GM06990 (cell line): ENCODE measurements at regions not wholly inside any gene's neighbourhood (a gene's known extent, or its start where the extent isn't known, plus 50 kb on each side); places are given as distances from the start of the nearest gene placed in this dataset.

Experiments used
- DNase-seq: peaks from one replicate; pipeline ENCODE4 v3.0.0-alpha.2; 2011; ENCODE audit not compliant: insufficient read length; ENCODE audit errors: extremely low read depth
- H3K27me3 ChIP-seq: replicated peaks from 2 replicates; pipeline ENCODE4 v1.6.0; 2011; ENCODE audit warnings: low read length; ENCODE audit not compliant: control insufficient read depth, insufficient read depth
- H3K36me3 ChIP-seq: 2 replicates; pipeline ENCODE4 v1.5.1; 2011; ENCODE audit warnings: low read length; ENCODE audit not compliant: control insufficient read depth, insufficient read depth
- H3K4me3 ChIP-seq: replicated peaks from 2 replicates; pipeline ENCODE4 v1.5.1; 2011; ENCODE audit warnings: low read depth, mild to moderate bottlenecking, control low read depth, low read length
- TF ChIP-seq, protein P1 (sequence below): IDR thresholded peaks from 2 replicates; pipeline ENCODE4 v1.5.1; 2011; ENCODE audit warnings: low read length, control low read depth, mild to moderate bottlenecking, inconsistent platforms; ENCODE audit not compliant: insufficient read depth, poor library complexity, severe bottlenecking

DNA sequence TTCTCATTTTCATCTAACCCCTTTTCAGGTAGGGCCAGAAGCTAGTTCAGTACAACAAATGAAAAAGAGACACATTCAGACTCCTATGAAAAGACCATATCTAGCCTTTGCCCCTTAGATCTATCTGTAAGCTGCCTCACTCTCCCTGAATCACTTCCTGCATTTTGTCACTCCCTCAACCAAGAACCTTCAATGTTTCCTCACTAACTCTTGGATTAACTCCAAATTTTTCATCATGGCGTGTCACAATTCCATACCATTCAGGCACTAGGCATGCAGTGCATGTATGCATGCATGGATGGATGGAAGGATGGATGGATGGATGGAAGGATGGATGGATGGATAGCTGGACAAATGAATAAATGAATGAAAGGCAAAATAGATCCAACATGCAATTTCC lies 356.9 kb downstream of the TNS1 start:
- H3K36me3 ChIP-seq, result no peaks in the 10 kb centered on the region
- TF ChIP-seq, protein P1, sequence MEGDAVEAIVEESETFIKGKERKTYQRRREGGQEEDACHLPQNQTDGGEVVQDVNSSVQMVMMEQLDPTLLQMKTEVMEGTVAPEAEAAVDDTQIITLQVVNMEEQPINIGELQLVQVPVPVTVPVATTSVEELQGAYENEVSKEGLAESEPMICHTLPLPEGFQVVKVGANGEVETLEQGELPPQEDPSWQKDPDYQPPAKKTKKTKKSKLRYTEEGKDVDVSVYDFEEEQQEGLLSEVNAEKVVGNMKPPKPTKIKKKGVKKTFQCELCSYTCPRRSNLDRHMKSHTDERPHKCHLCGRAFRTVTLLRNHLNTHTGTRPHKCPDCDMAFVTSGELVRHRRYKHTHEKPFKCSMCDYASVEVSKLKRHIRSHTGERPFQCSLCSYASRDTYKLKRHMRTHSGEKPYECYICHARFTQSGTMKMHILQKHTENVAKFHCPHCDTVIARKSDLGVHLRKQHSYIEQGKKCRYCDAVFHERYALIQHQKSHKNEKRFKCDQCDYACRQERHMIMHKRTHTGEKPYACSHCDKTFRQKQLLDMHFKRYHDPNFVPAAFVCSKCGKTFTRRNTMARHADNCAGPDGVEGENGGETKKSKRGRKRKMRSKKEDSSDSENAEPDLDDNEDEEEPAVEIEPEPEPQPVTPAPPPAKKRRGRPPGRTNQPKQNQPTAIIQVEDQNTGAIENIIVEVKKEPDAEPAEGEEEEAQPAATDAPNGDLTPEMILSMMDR, result no peak
- DNase-seq, result no peak
- no peak overlapping the region for H3K4me3 ChIP-seq
- H3K27me3 ChIP-seq, result no peaks in the 10 kb centered on the region

DNA sequence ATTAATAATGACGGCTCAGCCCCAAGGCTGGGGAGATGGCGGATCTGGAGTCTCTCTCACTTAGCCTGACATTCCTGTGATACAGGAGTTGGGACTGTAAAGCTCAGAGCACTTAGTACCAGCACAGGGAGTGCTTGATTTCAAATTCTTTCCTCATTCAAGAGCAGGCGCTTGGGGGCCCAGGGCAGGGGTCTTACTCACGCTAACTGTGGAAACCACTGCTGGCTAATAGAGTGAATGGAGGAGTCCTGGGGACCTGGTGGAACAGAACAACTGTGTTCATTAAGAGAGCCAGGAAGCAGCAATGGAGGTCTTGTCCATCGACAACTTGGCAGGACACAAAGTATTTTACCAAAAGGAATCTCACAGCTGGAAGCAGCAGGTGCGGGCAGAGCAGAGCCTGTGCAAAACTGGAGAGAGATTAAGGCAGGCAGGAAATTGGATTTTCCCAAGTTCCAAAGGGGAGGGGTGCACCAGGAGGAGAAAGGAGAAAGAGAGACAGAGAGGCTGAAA lies 358.9 kb downstream of the TNS1 start:
- Histone ChIP-seq H3K27me3 (no peaks in the 10 kb centered on the region; the same call in 1 of the 2 replicates), H3K4me3 (no peak overlapping the region), H3K36me3 (no peaks in the 10 kb centered on the region)
- TF ChIP-seq, protein P1, result no peak
- no peak for DNase-seq

DNA sequence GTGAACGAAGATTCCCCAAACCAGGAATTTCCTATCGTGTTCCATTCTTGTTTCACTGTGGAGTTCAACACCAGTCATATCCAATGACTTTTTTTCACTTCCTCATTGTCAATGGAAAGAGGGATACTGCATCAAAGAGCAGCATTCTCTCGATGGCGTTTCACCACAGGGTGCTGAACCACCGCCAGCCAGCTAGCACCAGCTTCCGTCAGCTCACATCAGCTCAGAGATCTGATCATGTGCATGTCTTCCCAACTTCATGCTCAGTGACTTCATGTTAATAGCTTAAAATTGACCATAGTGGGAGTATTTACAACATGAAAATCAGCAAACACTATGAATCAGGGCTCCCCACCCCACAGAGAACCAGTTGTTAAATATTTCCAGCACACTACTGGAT lies 359.9 kb downstream of the TNS1 start:
- TF ChIP-seq, protein P1, result no peak
- Histone ChIP-seq H3K4me3 (no peak overlapping the region), H3K36me3 (no peaks in the 10 kb centered on the region), H3K27me3 (no peaks in the 10 kb centered on the region; the same call in 1 of the 2 replicates)
- DNase-seq, result no peak

DNA sequence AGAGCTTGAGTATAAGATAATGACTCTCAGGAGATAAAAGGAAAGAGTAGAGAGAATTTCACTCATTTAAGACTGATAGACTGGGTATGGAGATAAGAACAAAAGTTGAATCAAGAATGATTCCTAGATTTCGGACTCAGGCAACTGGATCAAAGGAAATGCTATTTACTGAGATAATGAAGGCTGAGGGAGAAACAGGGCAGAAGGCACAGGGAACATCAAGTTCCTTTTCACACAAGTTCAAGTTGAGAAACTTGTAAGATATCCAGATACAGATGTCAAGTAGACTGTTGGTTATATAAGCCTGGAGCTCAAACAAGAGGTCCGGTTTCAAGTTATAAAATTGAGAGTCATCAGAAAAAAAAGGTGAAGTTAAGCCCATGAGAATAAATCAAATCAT lies 360.8 kb downstream of the TNS1 start:
- DNase-seq, result no peak
- TF ChIP-seq, protein P1, result no peak
- H3K27me3 ChIP-seq, result no peaks in the 10 kb centered on the region; the same call in 1 of the 2 replicates
- H3K36me3 ChIP-seq, result no peaks in the 10 kb centered on the region
- no peak overlapping the region for H3K4me3 ChIP-seq

DNA sequence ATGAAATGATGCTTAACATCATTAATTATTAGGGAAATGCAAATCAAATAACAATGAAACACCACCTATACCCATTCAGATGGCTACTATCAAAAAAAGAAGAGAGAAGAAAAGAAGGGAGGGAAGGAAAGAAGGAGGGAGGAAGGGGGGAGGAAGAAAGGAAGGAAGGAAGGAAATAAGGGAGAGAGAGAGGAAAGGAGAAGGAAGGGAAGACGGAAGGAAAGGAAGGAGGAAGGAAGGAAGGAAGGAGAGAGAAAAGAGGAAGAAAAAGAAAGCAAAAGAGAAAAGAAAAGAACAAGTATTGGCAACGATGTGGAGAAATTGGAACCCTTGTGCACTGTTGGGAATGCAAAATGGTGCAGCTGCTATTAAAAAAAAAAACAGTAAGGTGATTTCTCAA lies 363.3 kb downstream of the TNS1 start:
- no peak for DNase-seq
- H3K27me3 ChIP-seq, result no peaks in the 10 kb centered on the region; the same call in 1 of the 2 replicates
- H3K36me3 ChIP-seq, result no peaks in the 10 kb centered on the region
- TF ChIP-seq, protein P1, result no peak
- H3K4me3 ChIP-seq, result no peak overlapping the region

DNA sequence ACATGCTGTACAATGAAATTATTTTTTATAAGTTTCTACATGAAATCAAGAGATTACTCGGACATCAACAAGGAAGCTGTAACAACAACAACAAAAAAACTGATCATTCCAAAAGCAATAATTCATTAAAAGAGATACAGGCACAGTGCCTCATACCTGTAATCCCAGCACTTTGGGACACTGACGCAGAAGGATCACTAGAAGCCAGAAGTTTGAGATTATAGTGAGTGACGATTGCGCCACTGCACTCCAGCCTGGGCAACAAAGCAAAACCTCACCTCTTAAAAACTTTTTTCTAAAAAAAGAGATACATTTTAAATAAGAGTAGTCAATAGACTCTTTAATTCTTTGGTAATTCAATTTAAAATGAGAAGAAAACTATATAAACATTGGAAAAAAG lies 364.3 kb downstream of the TNS1 start:
- no peaks in the 10 kb centered on the region for H3K36me3 ChIP-seq
- DNase-seq, result no peak

More for the DNA sequence above, 364.3 kb downstream of the TNS1 start:
- TF ChIP-seq, protein P1, result no peak
- no peaks in the 10 kb centered on the region; the same call in 1 of the 2 replicates for H3K27me3 ChIP-seq
- H3K4me3 ChIP-seq, result no peak overlapping the region
